Left cardiac atrium (tissue), 4 donors: ENCODE measurements at regions not wholly inside any gene's neighbourhood (a gene's known extent, or its start where the extent isn't known, plus 50 kb on each side); places are given as distances from the start of the nearest gene placed in this dataset.
"Not testable (repeated sequence)": the region's sequence is repeated elsewhere in the genome, so short reads cannot be mapped to it uniquely, and the experiment has no call there.

Experiments used
- ATAC-seq, 2 donors: fragments of 200-7000 bp; cut with Tn5 transposase; one replicate each; pipeline ENCODE4 v1.9.1; 2020; ENCODE audit warnings: mild to moderate bottlenecking in 2 of 2, moderate library complexity in 2 of 2
- DNase-seq: peaks from one replicate; pipeline ENCODE4 v3.0.0-alpha.2; 2020
- intact Hi-C, 2 donors: fragments of 100-400 bp; cut with DNase I; formaldehyde crosslinking; loops; one replicate each; pipeline versions ENCODE4 v1.14.1 to v1.15.1; 2022 to 2023
- donor health status: DM: no; HTN: yes; CAD: no.
- donor health status: DM: no; HTN: yes; CAD: no; lungs with severe emphysema.
- donor health status: DM: yes; HTN: yes; CAD: no.
- donor health status: Dilated cardiomyopathy.

GRCh38 chr10:4162571-4163286 is 377.7 kb upstream of the KLF6 start:
- ATAC-seq: no peak
- DNase-seq: no peak
- intact Hi-C loops: no loop called here

GRCh38 chr10:4159173-4159572 is 374.2 kb upstream of the KLF6 start:
- ATAC-seq: no peak
- DNase-seq: no peak
- intact Hi-C loops: no loop called here

DNA sequence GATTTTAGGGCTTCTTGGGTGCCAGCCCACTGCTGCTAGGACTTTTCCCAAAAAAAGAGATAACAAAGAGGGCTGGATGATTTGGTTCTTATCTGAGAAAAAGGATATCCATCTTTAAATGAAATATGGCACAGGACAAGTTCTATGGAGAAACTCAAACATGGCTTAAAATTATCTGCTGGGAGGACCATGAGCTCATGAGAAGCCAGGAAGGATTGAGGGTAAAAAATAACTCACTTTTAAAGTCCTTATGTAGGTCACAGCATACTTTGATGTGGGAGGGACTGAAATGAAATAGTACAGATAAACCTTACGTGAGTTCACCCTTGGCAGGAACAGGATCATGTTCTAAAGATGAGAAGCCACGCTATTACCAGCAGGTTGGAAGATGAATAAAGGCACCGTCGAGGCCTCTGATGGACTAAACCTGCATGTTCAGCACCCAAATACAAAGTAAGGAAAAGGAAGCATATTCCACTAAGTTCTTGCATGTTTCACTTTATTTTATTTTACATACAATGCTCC is 369.2 kb upstream of the KLF6 start:
- ATAC-seq: peak in 1 of 2 donors; percentile 42
- intact Hi-C loops: no loop called here
- DNase-seq: no peak

DNA sequence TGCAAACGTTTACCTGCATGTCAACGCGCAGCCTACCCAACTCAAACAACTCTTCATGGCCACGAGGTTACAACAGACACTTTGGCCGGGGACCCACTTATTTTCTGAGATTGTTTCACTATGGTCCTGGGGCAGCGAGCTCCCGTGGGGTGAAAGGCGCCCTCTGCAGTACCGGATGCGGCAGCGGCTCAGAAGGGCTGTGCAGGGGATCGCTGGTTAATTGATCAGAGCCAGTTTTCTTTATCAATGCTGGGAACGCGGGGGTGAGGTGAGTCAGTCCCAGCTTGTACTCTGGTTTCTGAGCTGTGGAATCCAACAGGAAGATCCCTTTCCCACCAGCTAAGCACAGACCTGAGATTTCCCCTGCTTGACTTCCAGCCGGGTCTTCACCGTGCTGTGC is 366.5 kb upstream of the KLF6 start:
- DNase-seq (no peak), ATAC-seq (no peak)

DNA sequence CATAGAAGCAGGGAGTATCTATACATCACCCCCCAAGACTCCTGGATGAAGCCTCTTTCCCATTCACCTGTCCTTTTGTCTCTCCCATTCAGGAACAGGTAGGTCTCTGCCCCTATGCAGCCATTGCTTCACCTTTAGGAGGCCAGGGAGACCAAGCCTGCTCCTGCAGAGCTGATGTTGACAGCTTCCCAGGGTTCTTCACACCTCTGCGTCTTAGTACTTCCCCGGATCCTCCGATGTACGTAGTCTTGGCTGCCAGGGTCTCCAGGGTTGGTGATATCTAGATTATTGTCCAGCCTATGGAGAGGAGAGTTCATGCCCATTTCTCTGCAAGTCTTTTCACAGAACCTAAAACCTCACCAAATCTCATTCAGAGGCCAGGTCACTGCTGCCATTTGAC is 365.7 kb upstream of the KLF6 start:
- ATAC-seq (no peak), DNase-seq (no peak)
- intact Hi-C loops: no loop called here

More for the DNA sequence above, 366.5 kb upstream of the KLF6 start:
- intact Hi-C loops: no loop called here

DNA sequence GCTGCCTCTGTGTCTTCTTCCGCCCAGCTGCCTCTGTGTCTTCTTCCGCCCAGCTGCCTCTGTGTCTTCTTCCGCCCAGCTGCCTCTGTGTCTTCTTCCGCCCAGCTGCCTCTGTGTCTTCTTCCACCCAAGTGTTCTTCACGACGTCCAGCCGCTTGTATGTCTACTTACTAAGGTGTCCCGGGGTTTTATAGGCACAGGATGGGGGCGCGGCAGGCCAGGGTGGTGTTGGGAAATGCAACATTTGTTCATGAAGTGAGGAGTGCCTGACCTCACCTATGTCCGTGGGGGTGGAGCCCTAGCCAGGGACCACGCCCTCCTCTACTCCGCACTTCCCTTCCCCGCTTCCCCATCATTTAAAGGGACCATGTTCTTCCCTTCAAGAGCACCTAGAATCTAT is 364.5 kb upstream of the KLF6 start:
- DNase-seq, intact Hi-C loops, ATAC-seq: not testable (repeated sequence)

DNA sequence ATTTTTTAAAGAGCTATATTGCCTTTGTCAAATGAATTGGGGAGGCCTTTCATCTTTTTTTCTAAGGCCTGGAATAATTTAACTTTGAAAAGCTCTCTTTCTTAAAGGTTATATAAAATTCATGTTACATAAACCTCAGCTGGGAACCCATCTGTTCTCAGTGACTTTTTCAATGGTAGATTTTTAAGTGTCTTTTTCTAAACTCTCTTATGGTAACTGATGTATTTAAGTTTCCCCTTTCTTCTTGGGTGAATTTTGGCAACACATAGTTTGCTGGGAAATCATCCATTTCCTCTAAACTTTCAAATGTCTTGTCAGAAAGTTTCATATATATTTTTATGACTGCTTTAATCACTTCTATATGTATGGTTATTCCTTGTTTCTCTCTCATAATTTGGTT is 362.2 kb upstream of the KLF6 start:
- DNase-seq (no peak), ATAC-seq (no peak)
- intact Hi-C loops: no loop called here

GRCh38 chr10:4144817-4145216 is 359.8 kb upstream of the KLF6 start:
- ATAC-seq (no peak), DNase-seq (no peak)
- intact Hi-C loops: no loop called here

DNA sequence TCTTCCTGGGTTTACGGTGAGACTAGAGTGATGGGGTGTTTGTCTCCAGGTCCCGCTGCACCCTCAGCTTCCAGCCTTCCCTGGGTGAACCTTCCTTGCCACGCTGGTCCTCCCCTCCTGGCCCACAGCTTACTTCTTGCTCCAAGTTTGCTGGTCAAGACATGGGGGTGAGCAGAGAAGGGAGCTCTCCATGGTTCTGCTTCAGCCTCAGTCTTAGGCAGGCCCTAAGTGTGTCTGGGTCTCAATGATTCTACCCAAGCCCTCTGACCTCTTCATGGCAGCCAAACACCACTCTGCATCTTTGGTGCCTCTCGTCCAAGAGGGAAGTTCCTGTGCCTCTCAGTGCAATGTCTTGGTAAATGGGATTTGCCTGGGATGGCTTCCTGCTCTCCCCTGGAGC is 356.5 kb upstream of the KLF6 start:
- intact Hi-C loops: no loop called here
- DNase-seq: no peak
- ATAC-seq: no peak

GRCh38 chr10:4138146-4138721 is 353.2 kb upstream of the KLF6 start:
- DNase-seq: no peak
- intact Hi-C loops: no loop called here
- no peak for ATAC-seq

- ATAC-seq: no peak
- no peak for DNase-seq
- intact Hi-C loops: no loop called here
Measured at GRCh38 chr10:4137299-4137698, 352.3 kb upstream of the KLF6 start.

DNA sequence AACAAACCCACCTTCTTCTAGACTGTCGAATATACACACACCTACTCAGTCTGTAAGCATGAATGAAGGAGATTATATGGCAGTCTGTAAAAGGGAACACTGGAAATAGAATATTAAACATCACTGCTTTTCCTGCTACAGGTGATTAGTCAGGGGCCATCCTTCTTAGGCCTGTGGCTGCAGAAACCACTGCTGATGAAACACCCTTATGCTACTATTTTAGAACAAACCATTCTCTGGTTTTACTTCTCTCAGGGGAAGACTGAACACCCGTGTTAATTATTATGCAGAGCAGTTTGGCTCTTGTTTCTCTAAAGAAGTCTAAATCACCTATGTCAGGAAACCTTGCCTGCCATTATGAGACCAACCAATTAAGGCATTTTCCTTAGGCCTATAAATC is 351.1 kb upstream of the KLF6 start:
- DNase-seq (no peak), ATAC-seq (no peak)
- intact Hi-C loops: no loop called here

GRCh38 chr10:4132216-4132556 is 347.2 kb upstream of the KLF6 start:
- ATAC-seq (no peak), DNase-seq (no peak)
- intact Hi-C loops: no loop called here

GRCh38 chr10:4131407-4132215 is 346.6 kb upstream of the KLF6 start:
- intact Hi-C loops: no loop called here
- peak; percentile 86 to 89 for ATAC-seq
- no peak for DNase-seq

GRCh38 chr10:4130685-4131084 is 345.7 kb upstream of the KLF6 start:
- intact Hi-C loops: no loop called here
- DNase-seq (no peak), ATAC-seq (peak; percentile 22 to 33)

- intact Hi-C loops: no loop called here
- DNase-seq (no peak), ATAC-seq (no peak)
Measured at GRCh38 chr10:4129866-4130477, 345.0 kb upstream of the KLF6 start.

DNA sequence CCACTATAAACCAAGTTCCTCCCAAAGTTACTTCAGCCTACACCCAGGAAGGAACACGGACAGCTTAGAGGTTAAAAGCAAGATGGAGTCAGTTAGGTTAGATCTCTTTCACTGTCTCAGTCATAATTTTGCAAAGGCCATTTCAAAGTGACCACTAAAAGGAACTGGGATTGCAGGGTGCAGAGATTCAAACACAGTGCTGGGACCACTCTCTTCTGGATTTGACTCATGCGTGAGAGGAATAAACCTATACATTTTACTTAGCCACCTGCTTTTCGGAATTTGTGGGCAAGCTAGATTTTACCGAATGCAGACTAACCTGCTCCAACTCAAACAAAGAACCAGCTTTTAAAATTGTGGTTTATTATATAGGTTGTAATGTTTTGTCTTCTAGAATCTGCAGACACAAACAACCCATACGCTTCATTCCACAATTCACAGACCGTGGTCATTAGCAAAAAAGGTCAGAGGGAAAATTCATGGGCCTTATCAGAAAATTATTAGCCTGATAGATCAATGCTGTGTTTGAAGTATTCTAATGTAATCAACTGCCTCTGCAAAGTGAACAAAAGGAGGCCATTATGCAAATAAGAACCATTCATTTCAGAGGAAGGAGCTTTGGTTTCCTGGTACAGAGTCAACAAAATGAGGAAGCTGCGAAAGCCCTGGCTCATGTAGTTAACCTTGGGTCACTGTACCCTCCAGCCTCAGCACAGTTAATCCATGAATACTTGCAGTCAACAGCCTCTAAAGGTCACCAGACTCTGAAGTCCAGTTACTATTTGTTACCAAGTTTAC is 342.7 kb upstream of the KLF6 start:
- intact Hi-C loops: no loop called here
- ATAC-seq (peak; percentile 50 to 62), DNase-seq (no peak)

DNA sequence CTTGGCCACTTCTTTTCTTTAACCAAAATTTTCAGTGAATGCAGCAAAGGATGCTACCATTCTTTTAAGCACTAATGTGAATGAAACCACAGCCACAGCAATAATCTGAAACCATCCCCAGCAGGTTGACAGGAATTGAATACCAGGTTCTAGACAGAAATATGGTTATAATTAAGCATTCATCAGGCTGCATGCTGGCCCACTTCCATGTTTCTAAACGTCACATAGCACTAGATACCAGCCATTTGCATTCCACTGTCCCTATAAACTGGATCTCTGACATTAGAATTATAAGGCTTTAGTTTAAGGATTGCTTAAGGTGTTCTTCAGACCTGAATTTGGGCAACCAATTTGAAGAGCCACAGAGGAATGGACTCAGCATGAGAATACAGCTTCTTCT is 340.8 kb upstream of the KLF6 start:
- no peak for ATAC-seq
- intact Hi-C loops: no loop called here
- DNase-seq: no peak
